Endothelial cell of umbilical vein (primary cell): ENCODE measurements at regions not wholly inside any gene's neighbourhood (a gene's known extent, or its start where the extent isn't known, plus 50 kb on each side); places are given as distances from the start of the nearest gene placed in this dataset.

ENCODE experiments used
- EZH2 ChIP-seq: IDR thresholded peaks from 2 replicates; pipeline ENCODE4 v1.6.1; 2012; ENCODE audit warnings: borderline replicate concordance, low read depth, mild to moderate bottlenecking, moderate library complexity, low read length, inconsistent platforms; ENCODE audit not compliant: severe bottlenecking
- FOS ChIP-seq: IDR thresholded peaks from 2 replicates; pipeline ENCODE4 v1.6.1; 2011; ENCODE audit warnings: mild to moderate bottlenecking, low read length, moderate library complexity, borderline replicate concordance; ENCODE audit not compliant: insufficient read depth
- GATA2 ChIP-seq: IDR thresholded peaks from 2 replicates; pipeline ENCODE4 v1.7.0; 2011; ENCODE audit warnings: low read depth, mild to moderate bottlenecking, moderate library complexity, mixed read lengths, low read length; ENCODE audit not compliant: insufficient read length, insufficient read depth
- JUN ChIP-seq: IDR thresholded peaks from 2 replicates; pipeline ENCODE4 v1.6.1; 2011; ENCODE audit warnings: borderline replicate concordance, low read depth; ENCODE audit not compliant: insufficient read length, insufficient read depth
- MYC ChIP-seq: IDR thresholded peaks from one replicate; pipeline ENCODE4 v1.6.1; 2011; ENCODE audit warnings: mild to moderate bottlenecking, low read depth, low read length
- POLR2A ChIP-seq: IDR thresholded peaks from 2 replicates; pipeline ENCODE4 v1.6.1; 2012; ENCODE audit warnings: low read depth, mild to moderate bottlenecking, control low read depth, low read length
- POLR2AphosphoS5 ChIP-seq: IDR thresholded peaks from 2 replicates; pipeline ENCODE4 v1.6.1; 2012; ENCODE audit warnings: low read depth, mild to moderate bottlenecking, control low read depth, low read length, moderate library complexity; ENCODE audit not compliant: insufficient read depth
- TF ChIP-seq, protein P1 (sequence below), 2 donors: IDR thresholded peaks; 1 replicate in 1 of 2; 2 replicates in 1 of 2; pipeline ENCODE4 v1.5.1; 2011; ENCODE audit warnings: low read length in 2 of 2, mild to moderate bottlenecking in 2 of 2, moderate library complexity in 2 of 2, control low read depth in 1 of 2, inconsistent platforms in 1 of 2, low read depth in 1 of 2; ENCODE audit not compliant: insufficient read depth in 1 of 2; ENCODE audit errors: extremely low read depth in 1 of 2
- TF ChIP-seq, protein P2 (sequence below): IDR thresholded peaks from 2 replicates; pipeline ENCODE4 v1.6.1; 2011; ENCODE audit not compliant: insufficient read depth, insufficient read length

GRCh38 chr13:38636073-38636472 lies 50.8 kb upstream of the FREM2 start:
- TF ChIP-seq, protein P1, sequence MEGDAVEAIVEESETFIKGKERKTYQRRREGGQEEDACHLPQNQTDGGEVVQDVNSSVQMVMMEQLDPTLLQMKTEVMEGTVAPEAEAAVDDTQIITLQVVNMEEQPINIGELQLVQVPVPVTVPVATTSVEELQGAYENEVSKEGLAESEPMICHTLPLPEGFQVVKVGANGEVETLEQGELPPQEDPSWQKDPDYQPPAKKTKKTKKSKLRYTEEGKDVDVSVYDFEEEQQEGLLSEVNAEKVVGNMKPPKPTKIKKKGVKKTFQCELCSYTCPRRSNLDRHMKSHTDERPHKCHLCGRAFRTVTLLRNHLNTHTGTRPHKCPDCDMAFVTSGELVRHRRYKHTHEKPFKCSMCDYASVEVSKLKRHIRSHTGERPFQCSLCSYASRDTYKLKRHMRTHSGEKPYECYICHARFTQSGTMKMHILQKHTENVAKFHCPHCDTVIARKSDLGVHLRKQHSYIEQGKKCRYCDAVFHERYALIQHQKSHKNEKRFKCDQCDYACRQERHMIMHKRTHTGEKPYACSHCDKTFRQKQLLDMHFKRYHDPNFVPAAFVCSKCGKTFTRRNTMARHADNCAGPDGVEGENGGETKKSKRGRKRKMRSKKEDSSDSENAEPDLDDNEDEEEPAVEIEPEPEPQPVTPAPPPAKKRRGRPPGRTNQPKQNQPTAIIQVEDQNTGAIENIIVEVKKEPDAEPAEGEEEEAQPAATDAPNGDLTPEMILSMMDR (IDR thresholded peaks at IDR 0.05; ENCODE audit: extremely low read depth in 1 of 2, insufficient read depth in 1 of 2, low read depth in 1 of 2, low read length in 2 of 2): no peak
- TF ChIP-seq EZH2: no peak
- TF ChIP-seq POLR2A: no peak
- TF ChIP-seq GATA2: no peak
- TF ChIP-seq POLR2AphosphoS5: no peak
- TF ChIP-seq, protein P2, sequence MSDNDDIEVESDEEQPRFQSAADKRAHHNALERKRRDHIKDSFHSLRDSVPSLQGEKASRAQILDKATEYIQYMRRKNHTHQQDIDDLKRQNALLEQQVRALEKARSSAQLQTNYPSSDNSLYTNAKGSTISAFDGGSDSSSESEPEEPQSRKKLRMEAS: no peak
- no peak for TF ChIP-seq MYC
- TF ChIP-seq FOS: no peak
- TF ChIP-seq JUN: no peak
